ENCODE measurements at regions not wholly inside any gene's neighbourhood (a gene's known extent, or its start where the extent isn't known, plus 50 kb on each side); places are given as distances from the start of the nearest gene placed in this dataset.

- TF ChIP-seq, protein P1, sequence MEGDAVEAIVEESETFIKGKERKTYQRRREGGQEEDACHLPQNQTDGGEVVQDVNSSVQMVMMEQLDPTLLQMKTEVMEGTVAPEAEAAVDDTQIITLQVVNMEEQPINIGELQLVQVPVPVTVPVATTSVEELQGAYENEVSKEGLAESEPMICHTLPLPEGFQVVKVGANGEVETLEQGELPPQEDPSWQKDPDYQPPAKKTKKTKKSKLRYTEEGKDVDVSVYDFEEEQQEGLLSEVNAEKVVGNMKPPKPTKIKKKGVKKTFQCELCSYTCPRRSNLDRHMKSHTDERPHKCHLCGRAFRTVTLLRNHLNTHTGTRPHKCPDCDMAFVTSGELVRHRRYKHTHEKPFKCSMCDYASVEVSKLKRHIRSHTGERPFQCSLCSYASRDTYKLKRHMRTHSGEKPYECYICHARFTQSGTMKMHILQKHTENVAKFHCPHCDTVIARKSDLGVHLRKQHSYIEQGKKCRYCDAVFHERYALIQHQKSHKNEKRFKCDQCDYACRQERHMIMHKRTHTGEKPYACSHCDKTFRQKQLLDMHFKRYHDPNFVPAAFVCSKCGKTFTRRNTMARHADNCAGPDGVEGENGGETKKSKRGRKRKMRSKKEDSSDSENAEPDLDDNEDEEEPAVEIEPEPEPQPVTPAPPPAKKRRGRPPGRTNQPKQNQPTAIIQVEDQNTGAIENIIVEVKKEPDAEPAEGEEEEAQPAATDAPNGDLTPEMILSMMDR (IDR thresholded peaks at IDR 0.05), result no peak
- no peak for TF ChIP-seq POLR2A (IDR thresholded peaks at IDR 0.05)
Observed at GRCh38 chr9:135178498-135178897, 91.0 kb downstream of the OLFM1 start.
